ENCODE measurements at regions not wholly inside any gene's neighbourhood (a gene's known extent, or its start where the extent isn't known, plus 50 kb on each side); places are given as distances from the start of the nearest gene placed in this dataset.

DNA sequence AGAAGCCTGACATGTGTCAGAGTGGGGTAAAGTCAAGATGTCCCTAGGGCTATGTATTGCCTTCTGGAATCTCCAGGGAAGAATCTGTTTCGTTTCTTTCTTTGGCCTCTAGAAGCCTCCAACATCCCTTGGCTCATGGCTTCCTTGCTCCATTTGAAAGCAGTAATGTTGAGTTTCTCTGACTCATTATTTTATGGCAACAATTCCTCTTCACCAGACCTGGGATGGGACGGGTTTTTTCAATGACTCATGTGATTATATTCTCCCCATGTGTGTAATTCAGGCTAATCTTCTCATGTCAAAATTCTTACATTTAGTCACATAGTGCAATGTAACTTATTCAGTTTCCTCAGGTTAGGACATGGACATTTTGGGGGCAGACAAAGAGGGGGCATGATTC is 1038.6 kb downstream of the CBLN2 start:
- DNase-seq (ENCODE audit: low read depth), result no peak

DNA sequence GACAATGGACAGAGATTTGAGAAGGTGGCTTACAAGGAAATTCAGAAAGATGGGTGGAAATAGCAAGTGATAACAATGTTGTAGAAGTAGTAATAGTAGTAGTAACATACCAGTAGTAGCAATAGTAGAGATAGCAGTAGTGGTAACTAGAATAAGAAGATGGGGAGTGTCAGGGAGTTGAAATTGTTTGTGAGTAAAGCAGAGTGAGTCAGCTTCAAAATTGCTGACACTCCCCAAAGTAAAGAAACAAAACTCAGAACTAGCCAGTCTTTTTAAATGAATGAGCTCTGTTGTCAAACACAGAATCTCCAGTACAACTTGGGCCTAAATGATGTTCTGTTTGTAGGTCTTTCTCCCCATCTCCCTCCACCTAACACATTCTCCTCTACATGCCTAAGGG is 1040.9 kb downstream of the CBLN2 start:
- no peak for DNase-seq (ENCODE audit: low read depth)

DNA sequence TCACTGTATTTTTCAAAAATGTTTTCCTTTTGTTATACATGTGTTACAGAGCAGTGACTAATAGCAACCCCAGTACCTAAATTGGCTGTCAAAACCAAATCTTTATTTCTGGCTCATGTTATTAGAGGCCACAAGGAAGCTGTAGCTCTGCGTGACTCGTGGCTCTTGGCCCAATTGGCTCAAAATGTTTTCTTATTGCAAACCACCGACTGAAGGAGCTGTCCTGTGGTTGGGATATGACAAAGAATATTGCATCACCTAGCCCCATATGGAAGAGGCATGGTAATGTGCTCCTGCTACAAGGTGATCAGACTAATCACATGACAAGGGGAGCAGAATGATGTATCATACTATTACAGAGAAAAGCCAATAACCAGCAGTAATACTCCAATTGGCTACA is 1058.5 kb downstream of the CBLN2 start:
- no peak for DNase-seq (ENCODE audit: low read depth)

DNA sequence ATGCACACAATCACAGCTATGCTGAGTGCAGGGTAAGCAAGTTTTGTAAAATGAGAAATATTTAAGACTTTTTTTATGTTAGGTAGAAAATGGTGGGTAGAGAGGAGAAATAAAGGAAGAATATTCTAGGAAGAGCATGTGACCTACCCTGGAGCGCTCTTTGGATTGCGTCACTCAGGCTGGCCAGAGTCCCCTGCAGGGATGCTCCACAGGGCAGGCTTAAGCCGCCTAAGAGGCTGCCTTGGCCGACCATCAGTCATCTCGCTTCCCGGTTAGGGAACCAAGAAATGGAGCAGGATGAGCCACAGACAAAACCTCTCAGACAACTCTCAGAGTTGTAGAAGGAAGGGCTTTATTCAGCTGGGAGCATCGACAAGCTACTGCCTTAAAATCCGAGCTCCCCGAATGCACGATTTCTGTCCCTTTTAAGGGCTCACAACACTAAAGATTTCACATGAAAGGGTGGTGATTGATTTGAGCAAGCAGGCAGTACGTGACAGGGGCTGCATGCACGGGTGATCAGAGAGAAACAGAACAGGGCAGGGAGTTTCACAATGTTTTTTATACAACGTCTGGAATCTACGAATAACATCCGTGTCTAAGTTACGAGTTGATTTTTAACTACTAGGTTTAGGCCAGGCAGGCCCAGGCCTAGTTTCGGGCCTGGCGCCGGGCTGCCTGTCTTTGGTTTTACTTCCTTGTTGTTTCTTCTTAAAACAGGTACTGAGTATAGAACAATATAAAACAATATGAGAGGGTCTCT is 1072.0 kb downstream of the CBLN2 start:
- no peak for DNase-seq (ENCODE audit: low read depth)

DNA sequence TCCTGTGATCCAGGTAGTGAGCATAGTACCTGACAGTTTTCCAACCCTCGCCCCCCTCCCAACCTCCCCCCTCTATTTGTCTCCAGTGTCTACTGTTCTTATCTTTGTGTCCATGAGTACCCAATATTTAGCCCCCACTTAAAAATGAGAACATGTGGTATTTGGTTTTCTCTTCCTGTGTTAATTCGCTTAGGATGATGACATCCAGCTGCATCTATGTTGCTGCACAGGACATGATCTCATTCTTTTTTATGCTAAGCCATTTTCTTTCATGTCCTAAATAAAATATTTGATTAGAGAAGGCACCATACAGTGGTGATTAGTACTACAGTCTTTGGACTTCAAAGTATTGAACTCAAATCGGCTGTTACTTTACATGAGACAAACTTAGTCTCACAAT is 1087.9 kb downstream of the CBLN2 start:
- DNase-seq (ENCODE audit: low read depth), result no peak

DNA sequence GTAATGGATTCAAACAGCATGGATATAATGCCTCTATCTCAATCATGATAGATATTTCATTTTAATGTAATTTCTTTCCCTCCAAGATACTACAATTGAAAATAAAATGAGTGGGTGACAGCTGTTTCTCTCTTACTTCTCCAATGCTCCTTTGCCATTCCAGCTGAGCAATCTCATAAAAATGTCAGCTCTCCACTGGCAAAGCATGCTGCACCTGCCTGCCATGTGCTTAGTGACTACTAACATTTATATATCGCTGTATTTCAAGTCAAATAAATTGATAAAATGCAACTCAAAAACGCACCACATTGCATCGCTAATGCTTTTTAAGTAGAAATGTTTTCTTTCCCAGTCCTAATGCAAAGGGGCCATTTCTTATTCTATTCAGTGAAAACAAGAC is 1093.9 kb downstream of the CBLN2 start:
- DNase-seq (ENCODE audit: low read depth), result no peak

DNA sequence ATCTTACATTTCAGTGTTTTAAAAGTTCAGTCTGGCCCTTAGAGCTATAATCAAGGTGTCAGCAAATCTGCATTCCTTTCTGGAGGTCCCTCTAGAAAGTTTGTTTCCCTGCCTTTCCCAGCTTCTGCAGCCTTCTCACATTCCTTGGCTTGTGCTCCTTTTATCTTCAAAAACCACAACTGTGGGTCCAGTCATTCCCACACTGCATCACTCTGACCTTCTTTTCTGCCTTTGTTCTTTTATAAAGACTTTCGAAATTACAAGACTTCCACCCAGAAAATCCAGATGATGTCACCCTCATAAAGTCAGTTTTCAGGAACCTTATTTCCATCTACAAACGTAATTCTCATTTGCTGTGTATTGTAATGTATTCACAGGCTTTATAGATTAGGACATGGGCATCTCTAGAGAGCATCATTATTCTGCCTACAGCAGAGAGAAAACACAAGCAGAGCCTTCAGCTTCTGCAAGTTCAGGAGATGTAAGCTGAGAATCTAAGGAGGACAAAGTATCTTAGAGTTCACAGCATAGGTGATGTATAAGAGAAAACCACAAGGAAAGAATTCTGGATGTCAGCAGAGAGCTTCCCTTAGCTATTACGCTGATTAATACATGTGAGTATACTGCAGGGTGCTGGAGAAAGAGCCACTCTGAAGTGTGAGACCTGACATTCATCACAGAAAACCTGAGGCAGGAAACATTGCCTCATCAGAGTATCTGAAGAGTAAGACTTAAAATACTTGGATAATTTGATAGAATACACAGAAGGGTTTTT is 1100.2 kb downstream of the CBLN2 start:
- no peak for DNase-seq (ENCODE audit: low read depth)

DNA sequence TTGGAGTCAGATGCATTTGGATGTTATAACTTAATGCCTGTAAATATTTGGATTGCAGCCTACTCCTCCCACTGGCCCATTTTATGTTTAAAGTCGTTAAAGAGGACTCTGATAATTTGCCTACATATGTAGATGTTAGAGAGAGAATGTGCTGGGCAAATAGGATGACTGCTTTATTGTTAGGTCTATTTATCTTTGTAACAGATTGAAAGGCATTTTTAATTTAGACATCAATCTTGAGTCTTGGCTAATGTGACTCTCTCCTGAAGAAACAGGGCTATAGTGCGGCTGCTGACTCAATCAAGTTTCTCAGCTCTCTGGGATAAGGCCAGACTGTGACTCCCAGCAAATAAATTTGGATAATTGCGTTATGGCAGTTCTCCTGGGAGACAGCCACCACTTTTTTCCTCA is 1101.4 kb downstream of the CBLN2 start:
- no peak for DNase-seq (ENCODE audit: low read depth)

DNA sequence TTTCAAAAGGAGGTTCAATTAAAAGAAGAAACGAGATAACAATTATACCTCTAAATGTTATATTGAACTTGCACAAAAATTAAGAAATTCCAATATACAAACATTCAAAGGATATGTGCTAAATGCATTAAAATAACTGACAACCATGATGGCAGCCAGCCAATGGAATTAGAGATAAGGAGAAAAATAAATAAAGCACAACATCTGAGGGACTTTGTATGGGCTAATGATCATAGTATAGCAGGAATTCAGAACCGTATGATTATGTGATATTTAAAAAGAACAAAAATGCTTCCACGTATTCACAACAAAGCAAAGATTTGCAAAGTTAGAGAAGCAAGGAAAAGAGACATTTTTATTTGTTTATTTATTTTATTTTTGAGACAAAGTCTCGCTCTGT is 1103.0 kb downstream of the CBLN2 start:
- no peak for DNase-seq (ENCODE audit: low read depth)

DNA sequence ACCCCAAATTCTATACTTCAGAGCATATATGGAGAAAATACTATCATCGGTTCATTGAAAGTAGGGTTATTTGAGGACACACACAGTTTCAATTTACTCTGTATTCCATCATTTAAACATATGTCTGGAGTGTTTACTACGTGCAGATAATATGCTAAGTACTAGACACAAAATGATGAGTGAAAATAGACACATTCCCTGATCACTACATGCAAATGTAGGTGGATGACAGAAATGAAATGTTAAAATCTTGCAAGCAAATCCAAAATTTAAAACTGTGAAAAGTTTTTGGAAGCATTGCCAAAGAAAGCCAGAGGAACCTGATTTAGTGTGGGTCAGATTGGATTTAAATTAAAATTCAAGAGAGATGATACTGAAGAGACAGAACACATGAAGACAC is 1106.6 kb downstream of the CBLN2 start:
- DNase-seq (ENCODE audit: low read depth), result no peak

DNA sequence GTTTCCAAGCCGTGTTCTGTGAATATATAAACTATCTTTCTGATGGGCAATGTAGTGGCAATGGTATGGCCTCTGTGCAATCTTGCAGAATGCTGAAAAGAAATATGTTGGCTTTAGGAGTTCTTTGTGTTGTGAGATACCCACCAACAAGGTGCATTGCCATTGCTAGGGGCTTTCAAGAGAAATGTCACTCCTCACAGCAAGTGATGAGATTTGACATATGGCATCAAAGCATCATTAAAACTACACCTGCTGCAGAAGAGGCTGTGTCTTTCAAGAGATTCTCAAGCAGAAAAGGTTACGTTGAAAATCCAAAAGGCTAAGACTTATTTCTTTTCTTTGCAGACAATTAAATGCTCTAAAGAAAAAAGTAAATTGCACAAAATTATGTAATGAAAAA is 1110.8 kb downstream of the CBLN2 start:
- no peak for DNase-seq (ENCODE audit: low read depth)

DNA sequence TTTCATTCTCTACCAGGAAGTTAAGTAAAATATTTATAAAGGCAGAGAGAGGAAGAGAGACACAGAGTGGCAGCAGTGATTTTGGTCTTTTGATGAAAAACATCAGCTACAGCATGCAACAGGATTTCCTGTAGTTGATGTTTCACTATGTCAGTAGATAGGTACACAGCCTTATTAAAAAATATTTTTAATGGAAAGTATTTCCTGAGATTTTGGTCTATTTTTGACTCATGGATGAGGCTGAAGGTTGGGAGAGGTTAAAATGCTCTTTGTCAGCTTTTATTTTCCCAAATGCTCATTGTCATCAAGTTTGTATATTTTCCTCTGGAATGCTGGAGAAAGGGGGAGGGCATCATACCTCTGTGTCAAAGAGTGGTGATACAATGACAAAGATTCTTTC is 1112.5 kb downstream of the CBLN2 start:
- DNase-seq (ENCODE audit: low read depth), result no peak

DNA sequence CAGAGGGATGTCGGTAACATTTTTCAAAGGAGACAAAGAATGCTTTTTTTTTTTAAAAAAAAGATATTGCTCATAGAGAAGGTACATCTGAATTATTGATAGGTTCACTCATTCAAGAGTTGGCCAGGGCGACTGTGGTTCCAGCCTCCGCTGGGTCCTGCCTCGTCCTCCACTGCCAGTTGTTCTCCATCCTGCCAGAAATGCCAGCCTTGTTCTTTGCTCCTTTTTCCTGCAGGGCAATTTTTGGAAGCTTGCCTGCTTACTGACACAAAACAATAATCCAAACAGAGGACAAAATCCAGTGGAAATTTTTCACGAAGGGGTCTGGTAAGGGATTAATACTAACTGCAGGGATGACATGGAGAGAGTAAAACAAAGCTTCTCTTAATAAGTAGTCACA is 1113.0 kb downstream of the CBLN2 start:
- DNase-seq (ENCODE audit: low read depth), result no peak

DNA sequence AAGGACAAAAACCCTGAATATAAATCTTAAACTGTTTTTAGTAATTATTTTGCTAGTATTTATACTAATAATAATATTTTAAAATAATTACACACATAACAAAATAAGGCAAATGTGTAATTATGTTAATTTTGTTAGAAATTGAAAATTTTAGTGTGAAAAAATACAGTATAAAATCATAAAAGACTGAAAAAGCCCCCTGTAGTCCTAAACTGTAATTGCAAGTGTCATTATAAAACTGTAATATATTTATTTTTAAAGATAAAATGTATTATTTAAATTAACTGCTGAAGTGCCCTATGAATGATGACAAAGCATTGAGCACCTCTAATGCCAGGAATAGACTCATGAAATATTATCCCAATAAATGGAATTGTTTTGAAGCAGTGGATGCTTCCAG is 1117.7 kb downstream of the CBLN2 start:
- no peak for DNase-seq (ENCODE audit: low read depth)

DNA sequence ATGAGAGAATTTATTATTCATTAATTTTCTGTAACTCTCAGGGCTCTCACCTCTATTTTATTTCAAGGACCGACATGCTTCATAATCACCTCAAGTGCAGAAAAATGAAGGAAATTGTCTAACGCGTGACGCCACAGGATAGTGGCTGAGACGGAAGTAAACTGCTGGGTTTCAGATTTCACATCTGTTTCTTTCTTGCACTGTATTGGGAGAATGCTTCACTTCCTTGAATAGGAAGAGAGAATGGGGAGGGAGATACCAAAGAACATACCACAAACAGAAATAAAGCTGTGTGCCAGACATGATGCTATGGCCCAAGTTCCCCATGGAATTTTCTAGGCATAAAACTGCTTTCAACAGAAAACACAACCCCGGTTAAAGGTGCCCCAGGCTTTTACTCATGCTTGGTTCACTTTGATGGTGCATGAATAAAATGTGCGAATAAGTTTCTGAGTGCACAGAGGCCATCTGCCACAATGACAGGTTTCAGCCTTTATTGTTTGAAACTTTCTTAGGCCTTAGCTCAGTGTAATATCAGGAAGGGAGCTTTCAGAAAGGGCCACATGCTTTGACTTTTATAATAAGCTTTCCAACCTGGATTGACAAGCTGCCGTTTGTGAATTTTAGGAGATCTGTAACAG is 1116.4 kb downstream of the SOCS6 start:
- DNase-seq (ENCODE audit: low read depth), result no peak

DNA sequence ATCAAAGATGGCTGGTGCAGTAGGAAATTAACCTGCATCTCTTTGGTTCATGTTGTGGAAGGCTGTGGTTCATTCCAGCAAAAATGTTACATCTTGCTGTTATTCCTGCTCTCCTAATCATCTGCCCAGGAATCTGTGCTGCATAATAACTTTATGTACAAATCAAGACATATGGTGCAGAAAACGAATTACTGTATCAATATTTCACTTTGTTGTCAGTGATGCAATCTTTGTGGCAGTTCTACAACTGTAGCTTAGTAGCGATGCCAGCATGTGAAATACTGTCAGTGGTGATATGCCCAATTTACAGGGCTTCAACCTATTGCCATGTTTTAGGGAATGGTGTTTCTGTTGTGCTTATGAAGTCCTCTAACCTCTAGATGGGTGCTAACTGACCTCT is 1114.7 kb downstream of the SOCS6 start:
- DNase-seq (ENCODE audit: low read depth), result no peak

DNA sequence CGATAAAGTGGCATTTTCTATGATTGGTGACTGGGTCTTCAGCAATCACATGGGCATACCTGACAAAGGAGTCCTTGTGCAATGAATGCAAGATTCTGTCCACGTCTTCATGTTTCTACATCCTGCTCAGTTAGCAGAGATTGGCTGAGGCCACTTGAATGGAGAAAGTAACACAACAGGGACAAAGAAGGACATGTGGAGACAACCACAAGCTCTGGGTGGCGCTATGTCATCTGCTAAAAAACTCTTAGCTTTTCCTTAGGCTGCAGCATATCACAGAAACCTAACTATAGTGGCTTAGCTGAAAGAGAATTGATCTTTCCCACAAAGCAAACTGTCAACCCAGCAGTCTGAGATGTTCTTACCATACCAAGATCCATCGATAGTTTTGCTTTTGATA is 1109.7 kb downstream of the SOCS6 start:
- no peak for DNase-seq (ENCODE audit: low read depth)

DNA sequence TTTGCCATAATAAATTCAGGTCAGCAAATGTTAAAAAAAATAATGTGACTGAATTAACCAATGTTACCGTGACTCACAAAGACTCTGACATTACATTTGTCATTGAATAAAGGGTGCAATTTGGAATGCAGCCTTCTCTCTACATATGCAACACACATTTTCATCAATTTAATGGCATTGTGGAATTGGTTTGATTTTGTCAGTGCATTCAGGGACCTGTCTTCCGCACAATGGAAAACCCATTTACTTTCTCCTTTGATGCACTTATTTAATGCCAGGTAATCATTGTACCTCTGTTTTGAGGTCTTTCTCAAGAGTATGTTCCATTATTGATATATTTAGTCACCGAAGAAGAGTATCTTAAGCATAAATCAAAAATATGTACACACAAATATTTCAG is 1099.3 kb downstream of the SOCS6 start:
- DNase-seq (ENCODE audit: low read depth), result no peak

DNA sequence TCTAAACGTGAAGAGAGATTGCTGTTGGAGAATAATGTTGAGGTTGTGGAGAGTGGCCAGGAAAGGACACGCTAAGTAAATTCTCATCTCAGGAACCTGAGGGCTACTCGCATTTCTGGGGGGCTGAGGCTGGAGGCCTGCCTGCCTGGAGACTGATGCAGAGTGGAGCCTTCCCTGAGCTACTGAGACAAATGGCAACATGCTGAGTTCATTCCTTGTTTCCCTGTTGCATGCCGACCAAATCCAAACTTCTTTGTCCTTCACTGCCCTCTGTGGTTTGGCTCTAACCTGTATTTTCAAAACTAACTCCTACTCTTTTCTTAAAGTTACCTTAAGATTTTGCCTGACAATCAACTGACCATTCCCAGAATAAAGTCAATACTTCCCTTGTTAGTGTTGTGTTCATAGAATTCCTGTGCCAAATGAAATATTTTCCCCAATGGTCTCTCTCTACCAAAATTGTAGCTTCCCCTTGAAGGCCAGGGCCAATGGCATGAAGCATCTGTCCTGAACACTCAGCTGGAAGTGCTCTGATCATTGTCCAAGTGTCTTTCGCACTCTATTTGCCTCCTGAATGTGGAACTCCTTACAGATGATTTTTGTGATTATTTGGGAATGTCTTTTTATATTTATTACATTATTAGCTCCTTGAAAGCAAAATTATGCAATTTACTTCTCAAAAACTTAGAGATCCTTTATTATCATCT is 1085.6 kb downstream of the SOCS6 start:
- DNase-seq (ENCODE audit: low read depth), result no peak

DNA sequence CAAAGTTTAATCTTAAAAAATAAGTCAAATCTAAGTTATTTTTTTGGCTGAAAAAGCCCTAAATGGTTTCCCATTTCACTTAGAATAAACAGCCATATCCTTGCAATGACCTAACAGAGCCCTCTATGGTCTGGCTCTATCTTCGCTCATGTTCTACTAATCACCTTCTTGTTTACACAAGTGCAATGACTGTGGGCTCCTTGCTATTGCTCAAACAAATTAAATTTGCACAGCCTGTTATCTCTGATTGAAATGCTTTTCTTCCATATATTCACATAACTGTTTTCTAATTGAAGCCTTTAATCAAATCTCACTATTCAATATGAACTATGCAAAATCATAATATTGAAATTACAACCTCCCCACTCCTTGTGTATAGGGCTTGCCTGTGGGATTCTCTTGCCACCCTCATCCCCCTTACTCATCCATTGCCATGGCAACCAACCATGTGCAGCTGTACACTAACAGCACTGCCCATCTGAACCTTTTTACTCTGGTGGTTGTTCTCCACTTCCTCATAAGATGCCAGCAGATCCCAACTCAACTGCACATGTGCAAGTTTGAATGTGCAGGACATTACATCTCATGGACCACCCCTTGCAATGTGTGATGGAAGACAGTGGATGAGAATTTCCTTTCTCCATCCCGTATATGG is 1083.2 kb downstream of the SOCS6 start:
- DNase-seq (ENCODE audit: low read depth), result no peak

DNA sequence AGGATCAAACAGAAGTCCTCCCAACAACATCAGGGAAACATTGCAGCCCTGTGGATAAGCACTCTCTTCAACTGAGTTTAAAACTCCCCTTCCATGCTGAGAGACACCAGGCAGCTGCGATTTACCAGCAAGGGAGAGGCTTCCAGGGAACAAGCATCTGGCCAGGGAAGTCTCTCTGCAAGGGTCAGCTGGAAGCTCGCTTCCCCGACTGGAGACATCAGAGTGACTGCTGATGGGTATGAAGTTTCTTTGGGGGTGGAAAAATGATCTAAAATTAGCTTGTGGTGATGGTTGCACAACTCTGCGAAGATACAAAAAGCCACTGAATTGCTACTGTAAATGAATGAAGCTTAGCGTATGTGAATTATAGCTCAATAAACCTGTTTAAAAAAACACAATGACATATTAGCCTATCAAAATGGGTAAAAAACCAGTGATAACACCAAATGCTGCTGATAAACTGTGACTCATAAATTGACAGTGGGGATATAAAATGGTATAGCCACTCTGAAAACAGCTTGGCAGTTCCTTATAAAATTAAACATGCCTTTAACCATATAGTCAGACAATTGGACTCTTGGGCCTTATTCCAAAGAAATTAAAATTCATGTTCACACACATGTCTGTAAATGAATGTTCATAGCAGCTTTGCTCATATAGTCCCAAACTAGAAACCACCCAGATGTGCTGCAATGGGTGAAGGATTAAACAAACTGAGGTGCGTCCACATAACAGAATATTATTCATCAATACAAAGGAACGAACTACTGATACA is 1082.0 kb downstream of the SOCS6 start:
- no peak for DNase-seq (ENCODE audit: low read depth)

Data from HS-27A (cell line).